ENCODE measurements at regions not wholly inside any gene's neighbourhood (a gene's known extent, or its start where the extent isn't known, plus 50 kb on each side); places are given as distances from the start of the nearest gene placed in this dataset.

- H3K4me3 Mint-ChIP-seq (ENCODE audit: unreplicated experiment) = no peak overlapping the region
- H3K9me3 Mint-ChIP-seq (ENCODE audit: unreplicated experiment) = no peaks in the 10 kb centered on the region
- no peak for TF ChIP-seq CTCF (IDR thresholded peaks at IDR 0.05; ENCODE audit: unreplicated experiment)
- DNase-seq (ENCODE audit: low spot score) = no peak
- no peaks in the 10 kb centered on the region for H3K36me3 Mint-ChIP-seq (ENCODE audit: low read depth, unreplicated experiment)
- H3K4me1 Mint-ChIP-seq (ENCODE audit: unreplicated experiment) = peaks cover 5% of the 10 kb centered on the region
- no peak overlapping the region for H3K27ac Mint-ChIP-seq (ENCODE audit: unreplicated experiment)
- no peaks in the 10 kb centered on the region for H3K27me3 Mint-ChIP-seq (ENCODE audit: unreplicated experiment)
Measured at GRCh38 chr1:221118176-221118937, 239.1 kb downstream of the HLX start.

DNA sequence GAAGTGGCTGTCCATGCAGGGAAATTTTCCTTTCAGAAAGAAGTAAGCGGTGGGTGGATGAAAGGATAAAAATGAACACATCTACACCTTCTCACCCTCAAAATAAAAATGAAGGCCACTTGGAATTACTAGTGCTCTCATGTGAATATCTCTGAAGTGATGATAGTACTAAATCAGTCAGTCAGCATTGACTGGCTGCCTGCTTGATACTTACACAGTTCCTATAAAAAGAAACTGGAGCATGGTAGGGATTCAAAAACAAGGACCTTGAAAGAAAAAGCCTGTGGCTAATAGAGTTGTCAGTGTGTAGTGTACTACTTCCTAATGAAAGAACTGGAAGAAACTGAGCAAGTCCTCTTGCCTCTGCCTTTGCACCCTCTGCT lies 239.7 kb downstream of the HLX start:
- H3K27ac Mint-ChIP-seq (ENCODE audit: unreplicated experiment) = no peak overlapping the region
- no peaks in the 10 kb centered on the region for H3K27me3 Mint-ChIP-seq (ENCODE audit: unreplicated experiment)
- H3K4me3 Mint-ChIP-seq (ENCODE audit: unreplicated experiment) = no peak overlapping the region
- TF ChIP-seq CTCF (IDR thresholded peaks at IDR 0.05; ENCODE audit: unreplicated experiment) = no peak
- DNase-seq (ENCODE audit: low spot score) = no peak
- H3K9me3 Mint-ChIP-seq (ENCODE audit: unreplicated experiment) = no peaks in the 10 kb centered on the region
- H3K36me3 Mint-ChIP-seq (ENCODE audit: low read depth, unreplicated experiment) = no peaks in the 10 kb centered on the region
- H3K4me1 Mint-ChIP-seq (ENCODE audit: unreplicated experiment) = peaks cover 5% of the 10 kb centered on the region

DNA sequence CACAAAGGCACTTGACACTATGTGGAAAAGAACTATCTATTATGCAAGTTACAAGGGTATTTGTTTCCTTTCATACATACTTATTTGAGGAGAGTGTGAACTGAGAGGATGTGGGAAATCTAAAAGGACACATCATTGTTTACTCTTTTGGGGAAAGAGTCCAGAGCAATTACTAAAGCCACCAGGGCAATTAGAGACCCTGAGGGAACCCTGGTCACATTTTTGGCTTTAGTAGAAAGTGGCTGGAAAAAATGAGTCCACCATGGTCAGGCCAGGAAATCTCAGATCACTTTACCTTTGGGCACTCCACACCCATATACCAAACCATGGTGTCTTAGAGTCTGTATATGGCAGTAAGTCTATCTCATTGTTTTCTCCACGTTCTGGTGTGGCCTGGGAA lies 243.3 kb downstream of the HLX start:
- Mint-ChIP-seq H3K27me3 (ENCODE audit: unreplicated experiment) (no peaks in the 10 kb centered on the region), H3K27ac (ENCODE audit: unreplicated experiment) (no peak overlapping the region), H3K4me3 (ENCODE audit: unreplicated experiment) (no peak overlapping the region), H3K36me3 (ENCODE audit: low read depth, unreplicated experiment) (no peaks in the 10 kb centered on the region), H3K4me1 (ENCODE audit: unreplicated experiment) (no peaks in the 10 kb centered on the region), H3K9me3 (ENCODE audit: unreplicated experiment) (no peaks in the 10 kb centered on the region)
- DNase-seq (ENCODE audit: low spot score) = no peak
- no peak for TF ChIP-seq CTCF (IDR thresholded peaks at IDR 0.05; ENCODE audit: unreplicated experiment)

DNA sequence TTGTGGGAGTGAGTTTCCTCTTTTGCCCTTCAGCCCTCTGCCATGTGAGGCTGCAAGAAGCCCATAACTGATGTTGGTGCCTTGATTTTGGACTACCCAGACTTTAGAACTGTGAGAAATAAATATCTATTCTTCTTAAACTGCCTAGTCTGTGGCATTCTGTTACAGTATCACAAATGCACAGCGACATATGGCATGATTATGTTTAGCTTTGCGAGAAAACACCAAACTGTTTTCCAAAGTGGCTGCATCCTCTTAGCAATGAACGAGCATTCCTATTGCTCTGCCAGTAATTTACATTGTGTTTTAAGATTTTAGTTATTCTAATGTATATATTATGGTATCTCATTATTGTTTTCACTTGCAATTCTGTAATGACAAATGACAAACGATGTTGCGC lies 246.7 kb downstream of the HLX start:
- Mint-ChIP-seq H3K4me3 (ENCODE audit: unreplicated experiment) (no peak overlapping the region), H3K9me3 (ENCODE audit: unreplicated experiment) (no peaks in the 10 kb centered on the region), H3K27me3 (ENCODE audit: unreplicated experiment) (no peaks in the 10 kb centered on the region), H3K4me1 (ENCODE audit: unreplicated experiment) (no peaks in the 10 kb centered on the region), H3K36me3 (ENCODE audit: low read depth, unreplicated experiment) (no peaks in the 10 kb centered on the region), H3K27ac (ENCODE audit: unreplicated experiment) (no peak overlapping the region)
- no peak for DNase-seq (ENCODE audit: low spot score)
- no peak for TF ChIP-seq CTCF (IDR thresholded peaks at IDR 0.05; ENCODE audit: unreplicated experiment)

DNA sequence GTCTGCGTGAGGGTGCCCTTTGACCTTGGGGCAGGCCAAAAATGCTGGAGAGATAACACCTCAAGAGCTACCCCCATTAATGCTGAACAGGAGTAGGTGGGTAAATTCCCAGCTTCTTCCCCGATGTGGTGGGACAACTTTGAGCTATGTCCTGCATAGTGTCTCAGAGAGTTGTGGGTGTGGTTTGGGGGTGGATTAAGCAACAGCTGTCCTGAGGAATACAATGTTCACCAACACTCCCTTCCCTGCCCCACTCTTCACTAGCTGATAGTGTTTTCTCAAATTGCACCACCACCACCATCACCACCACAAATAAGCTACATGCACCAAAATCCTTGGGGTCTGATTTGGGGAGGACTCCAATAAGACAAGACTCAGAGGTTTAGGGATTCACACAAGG lies 258.4 kb downstream of the HLX start:
- no peaks in the 10 kb centered on the region for H3K27me3 Mint-ChIP-seq (ENCODE audit: unreplicated experiment)
- no peaks in the 10 kb centered on the region for H3K4me1 Mint-ChIP-seq (ENCODE audit: unreplicated experiment)
- no peaks in the 10 kb centered on the region for H3K36me3 Mint-ChIP-seq (ENCODE audit: low read depth, unreplicated experiment)
- TF ChIP-seq CTCF (IDR thresholded peaks at IDR 0.05; ENCODE audit: unreplicated experiment) = no peak
- no peak for DNase-seq (ENCODE audit: low spot score)
- no peaks in the 10 kb centered on the region for H3K9me3 Mint-ChIP-seq (ENCODE audit: unreplicated experiment)
- no peak overlapping the region for H3K27ac Mint-ChIP-seq (ENCODE audit: unreplicated experiment)
- no peak overlapping the region for H3K4me3 Mint-ChIP-seq (ENCODE audit: unreplicated experiment)

Measured in endothelial cell (in vitro differentiated cells).